ENCODE measurements at regions not wholly inside any gene's neighbourhood (a gene's known extent, or its start where the extent isn't known, plus 50 kb on each side); places are given as distances from the start of the nearest gene placed in this dataset.

- Mint-ChIP-seq H3K27me3 (ENCODE audit: low read depth in 2 of 2) (no peaks in the 10 kb centered on the region), H3K36me3 (no peaks in the 10 kb centered on the region), H3K4me3 (no peak overlapping the region), H3K9me3 (peaks cover 0 to 2% of the 10 kb centered on the region in 2 donors), H3K27ac (no peak overlapping the region), H3K4me1 (peaks cover 5% of the 10 kb centered on the region in 2 donors)
- no peaks in the 10 kb centered on the region for H3K4me1 ChIP-seq (ENCODE audit: control insufficient read depth, insufficient read depth, low read length)
- no peaks in the 10 kb centered on the region for H3K9me3 ChIP-seq (ENCODE audit: control insufficient read depth, insufficient read depth, low read length)
- intact Hi-C loops (cut with micrococcal nuclease), result loop anchor here (5.0 kb wide), 1 partner anchor 34 kb away; no protein-coding TSS in a partner anchor
- no peak overlapping the region for H3K27ac ChIP-seq (ENCODE audit: low read length)
- TF ChIP-seq, protein P1, sequence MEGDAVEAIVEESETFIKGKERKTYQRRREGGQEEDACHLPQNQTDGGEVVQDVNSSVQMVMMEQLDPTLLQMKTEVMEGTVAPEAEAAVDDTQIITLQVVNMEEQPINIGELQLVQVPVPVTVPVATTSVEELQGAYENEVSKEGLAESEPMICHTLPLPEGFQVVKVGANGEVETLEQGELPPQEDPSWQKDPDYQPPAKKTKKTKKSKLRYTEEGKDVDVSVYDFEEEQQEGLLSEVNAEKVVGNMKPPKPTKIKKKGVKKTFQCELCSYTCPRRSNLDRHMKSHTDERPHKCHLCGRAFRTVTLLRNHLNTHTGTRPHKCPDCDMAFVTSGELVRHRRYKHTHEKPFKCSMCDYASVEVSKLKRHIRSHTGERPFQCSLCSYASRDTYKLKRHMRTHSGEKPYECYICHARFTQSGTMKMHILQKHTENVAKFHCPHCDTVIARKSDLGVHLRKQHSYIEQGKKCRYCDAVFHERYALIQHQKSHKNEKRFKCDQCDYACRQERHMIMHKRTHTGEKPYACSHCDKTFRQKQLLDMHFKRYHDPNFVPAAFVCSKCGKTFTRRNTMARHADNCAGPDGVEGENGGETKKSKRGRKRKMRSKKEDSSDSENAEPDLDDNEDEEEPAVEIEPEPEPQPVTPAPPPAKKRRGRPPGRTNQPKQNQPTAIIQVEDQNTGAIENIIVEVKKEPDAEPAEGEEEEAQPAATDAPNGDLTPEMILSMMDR (IDR thresholded peaks at IDR 0.05), result no peak
- DNase-seq (no peak), ATAC-seq (no peak)
- H3K4me3 ChIP-seq (ENCODE audit: low read length), result no peak overlapping the region
- H3K27me3 ChIP-seq (ENCODE audit: control insufficient read depth, insufficient read depth, low read length), result no peaks in the 10 kb centered on the region
- 100% methylated on average over 1 of the region's 4 CpGs for WGBS (ENCODE audit: insufficient coverage)
- no peaks in the 10 kb centered on the region for H3K36me3 ChIP-seq (ENCODE audit: control insufficient read depth, insufficient read depth, low read length)
These were observed 184.7 kb upstream of the PLEKHG7 start for GRCh38 chr12:92518071-92518470.

DNA sequence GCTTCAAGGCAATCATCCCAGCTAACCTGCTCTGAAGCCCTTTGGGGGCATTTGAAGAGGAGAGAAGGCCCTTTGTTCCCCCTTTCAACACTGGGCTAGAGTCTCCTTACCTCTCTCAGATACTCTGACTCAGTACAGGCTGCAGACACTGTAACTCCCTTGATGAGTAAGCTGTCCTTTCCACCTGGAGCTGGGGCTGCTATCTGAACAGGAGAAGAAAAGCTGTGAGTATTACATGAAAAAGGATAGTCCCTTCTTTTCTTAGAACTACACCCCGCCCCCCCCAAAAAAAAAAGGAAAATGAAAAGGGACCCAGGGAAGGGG lies 186.6 kb upstream of the PLEKHG7 start:
- no peak overlapping the region for H3K4me3 Mint-ChIP-seq
- intact Hi-C loops (cut with micrococcal nuclease), result loop anchor here (5.0 kb wide), 1 partner anchor 36 kb away; no protein-coding TSS in a partner anchor
- peak overlapping the region in 1 of 2 donors; percentile 33 for H3K27ac Mint-ChIP-seq
- H3K27ac ChIP-seq (ENCODE audit: low read length), result no peak overlapping the region
- ATAC-seq (no peak), DNase-seq (no peak)
- H3K9me3 ChIP-seq (ENCODE audit: control insufficient read depth, insufficient read depth, low read length), result no peaks in the 10 kb centered on the region
- WGBS (ENCODE audit: insufficient coverage), result no CpG with 5 or more reads among the region's 1 CpG
- H3K27me3 ChIP-seq (ENCODE audit: control insufficient read depth, insufficient read depth, low read length), result no peaks in the 10 kb centered on the region
- H3K4me1 ChIP-seq (ENCODE audit: control insufficient read depth, insufficient read depth, low read length), result no peaks in the 10 kb centered on the region
- H3K36me3 Mint-ChIP-seq, result no peaks in the 10 kb centered on the region
- no peak overlapping the region for H3K4me3 ChIP-seq (ENCODE audit: low read length)
- H3K4me1 Mint-ChIP-seq, result peaks cover 5% of the 10 kb centered on the region in 2 donors
- no peaks in the 10 kb centered on the region for H3K36me3 ChIP-seq (ENCODE audit: control insufficient read depth, insufficient read depth, low read length)
- TF ChIP-seq, protein P1 (IDR thresholded peaks at IDR 0.05), result no peak
- H3K27me3 Mint-ChIP-seq (ENCODE audit: low read depth in 2 of 2), result no peaks in the 10 kb centered on the region
- no peaks in the 10 kb centered on the region for H3K9me3 Mint-ChIP-seq

DNA sequence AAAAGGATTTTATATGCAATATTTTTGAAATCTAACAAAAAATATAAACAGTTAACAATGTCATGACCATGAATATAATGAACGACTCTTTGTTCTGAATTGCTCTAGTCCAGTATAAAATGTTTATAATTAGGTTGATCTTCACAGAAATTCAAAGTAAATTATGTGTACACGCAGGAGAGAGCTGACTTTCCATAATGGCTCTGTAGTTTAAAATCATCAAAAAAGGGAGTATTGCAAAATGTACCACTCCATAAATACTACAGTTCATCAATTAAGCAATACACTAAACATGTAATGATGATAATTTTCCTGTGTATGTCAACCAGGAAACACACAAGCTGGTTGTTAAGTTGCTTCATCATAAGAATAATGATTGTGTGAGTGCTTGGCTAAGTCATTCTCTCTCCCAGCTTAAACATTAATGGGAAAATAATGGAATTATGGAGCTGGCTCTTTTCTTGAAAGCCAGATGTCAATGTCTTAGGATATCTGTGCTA lies 189.5 kb upstream of the PLEKHG7 start:
- Histone ChIP-seq H3K4me3 (ENCODE audit: low read length) (no peak overlapping the region), H3K4me1 (ENCODE audit: control insufficient read depth, insufficient read depth, low read length) (no peaks in the 10 kb centered on the region), H3K27me3 (ENCODE audit: control insufficient read depth, insufficient read depth, low read length) (no peaks in the 10 kb centered on the region), H3K36me3 (ENCODE audit: control insufficient read depth, insufficient read depth, low read length) (no peaks in the 10 kb centered on the region), H3K9me3 (ENCODE audit: control insufficient read depth, insufficient read depth, low read length) (no peaks in the 10 kb centered on the region), H3K27ac (ENCODE audit: low read length) (no peak overlapping the region)
- H3K4me1 Mint-ChIP-seq, result peaks cover 0 to 5% of the 10 kb centered on the region in 2 donors
- ATAC-seq (no peak), DNase-seq (no peak)
- no peak overlapping the region for H3K27ac Mint-ChIP-seq
- H3K9me3 Mint-ChIP-seq, result peaks cover 0 to 3% of the 10 kb centered on the region in 2 donors
- no CpG with 5 or more reads among the region's 2 CpGs for WGBS (ENCODE audit: insufficient coverage)
- H3K4me3 Mint-ChIP-seq, result no peak overlapping the region
- no peaks in the 10 kb centered on the region for H3K27me3 Mint-ChIP-seq (ENCODE audit: low read depth in 2 of 2)
- intact Hi-C loops (cut with micrococcal nuclease), result no loop called here
- H3K36me3 Mint-ChIP-seq, result no peaks in the 10 kb centered on the region
- TF ChIP-seq, protein P1 (IDR thresholded peaks at IDR 0.05), result no peak

GRCh38 chr12:92511786-92512185 lies 191.0 kb upstream of the PLEKHG7 start:
- Histone ChIP-seq H3K9me3 (ENCODE audit: control insufficient read depth, insufficient read depth, low read length) (no peaks in the 10 kb centered on the region), H3K4me1 (ENCODE audit: control insufficient read depth, insufficient read depth, low read length) (no peaks in the 10 kb centered on the region), H3K4me3 (ENCODE audit: low read length) (no peak overlapping the region), H3K27ac (ENCODE audit: low read length) (no peak overlapping the region), H3K36me3 (ENCODE audit: control insufficient read depth, insufficient read depth, low read length) (no peaks in the 10 kb centered on the region), H3K27me3 (ENCODE audit: control insufficient read depth, insufficient read depth, low read length) (no peaks in the 10 kb centered on the region)
- Mint-ChIP-seq H3K27ac (no peak overlapping the region), H3K9me3 (peaks cover 0 to 3% of the 10 kb centered on the region in 2 donors), H3K36me3 (no peaks in the 10 kb centered on the region), H3K4me1 (peaks cover 2 to 8% of the 10 kb centered on the region in 2 donors), H3K27me3 (ENCODE audit: low read depth in 2 of 2) (no peaks in the 10 kb centered on the region), H3K4me3 (no peak overlapping the region)
- ATAC-seq (no peak), DNase-seq (no peak)
- TF ChIP-seq, protein P1 (IDR thresholded peaks at IDR 0.05), result no peak
- WGBS (ENCODE audit: insufficient coverage), result 96% methylated on average over 5 of the region's 5 CpGs
- intact Hi-C loops (cut with micrococcal nuclease), result no loop called here

All from natural killer cell (primary cell).